Colonic mucosa (tissue), 4 donors: ENCODE measurements at regions not wholly inside any gene's neighbourhood (a gene's known extent, or its start where the extent isn't known, plus 50 kb on each side); places are given as distances from the start of the nearest gene placed in this dataset.

ENCODE experiments used
- DNase-seq: peaks from one replicate; pipeline ENCODE4 v3.0.0-alpha.2; 2020
- H3K27ac ChIP-seq: fragments of 200-600 bp; one replicate; pipeline ENCODE4 v1.8.0; 2021
- H3K27me3 ChIP-seq: fragments of 200-600 bp; one replicate; pipeline ENCODE4 v1.8.0; 2021
- H3K36me3 ChIP-seq: fragments of 200-600 bp; one replicate; pipeline ENCODE4 v1.8.0; 2021
- H3K4me1 ChIP-seq: fragments of 200-600 bp; one replicate; pipeline ENCODE4 v1.8.0; 2021; ENCODE audit warnings: mild to moderate bottlenecking
- H3K4me3 ChIP-seq: fragments of 200-600 bp; one replicate; pipeline ENCODE4 v1.8.0; 2021
- H3K9ac ChIP-seq, 2 donors: one replicate each; pipeline ENCODE4 v1.7.0; 2013; ENCODE audit warnings: control low read depth in 2 of 2, low read depth in 2 of 2, low read length in 2 of 2
- H3K9me3 ChIP-seq: fragments of 200-600 bp; one replicate; pipeline ENCODE4 v1.8.0; 2021
- CTCF ChIP-seq: fragments of 200-600 bp; IDR thresholded peaks from one replicate; pipeline ENCODE4 v1.8.0; 2022; ENCODE audit warnings: antibody characterized with exemption, mild to moderate bottlenecking
- intact Hi-C: fragments of 100-400 bp; cut with DNase I; formaldehyde crosslinking; loops from one replicate; pipeline ENCODE4 v1.14.1; 2022
- donor health status: healthy.
- donor health status: DM: no; HTN: no; CAD: no.
- donor health status: DM: no; HTN: no; CAD: no.

GRCh38 chr4:35164063-35164462 is 1080.3 kb downstream of the ARAP2 start:
- intact Hi-C loops, result no loop called here
- Histone ChIP-seq H3K27ac (no peak overlapping the region), H3K36me3 (no peaks in the 10 kb centered on the region), H3K4me3 (no peak overlapping the region), H3K9ac (no peak overlapping the region), H3K9me3 (no peaks in the 10 kb centered on the region), H3K27me3 (no peaks in the 10 kb centered on the region), H3K4me1 (no peaks in the 10 kb centered on the region)
- no peak for TF ChIP-seq CTCF
- DNase-seq, result no peak

- intact Hi-C loops, result no loop called here
- Histone ChIP-seq H3K4me3 (no peak overlapping the region), H3K9ac (no peak overlapping the region), H3K27ac (no peak overlapping the region), H3K4me1 (no peaks in the 10 kb centered on the region), H3K27me3 (no peaks in the 10 kb centered on the region), H3K36me3 (no peaks in the 10 kb centered on the region), H3K9me3 (no peaks in the 10 kb centered on the region)
- TF ChIP-seq CTCF, result no peak
- no peak for DNase-seq
These were observed 1077.8 kb downstream of the ARAP2 start for GRCh38 chr4:35166466-35166865.

- intact Hi-C loops, result no loop called here
- no peak for TF ChIP-seq CTCF
- H3K27ac ChIP-seq, result no peak overlapping the region
- no peaks in the 10 kb centered on the region for H3K36me3 ChIP-seq
- H3K9ac ChIP-seq, result no peak overlapping the region
- no peak for DNase-seq
- H3K9me3 ChIP-seq, result no peaks in the 10 kb centered on the region
- H3K4me3 ChIP-seq, result no peak overlapping the region
- H3K27me3 ChIP-seq, result no peaks in the 10 kb centered on the region
- H3K4me1 ChIP-seq, result no peaks in the 10 kb centered on the region
These were observed 1076.9 kb downstream of the ARAP2 start for GRCh38 chr4:35167385-35167784.

GRCh38 chr4:35175487-35175886 is 1068.8 kb downstream of the ARAP2 start:
- Histone ChIP-seq H3K9me3 (no peaks in the 10 kb centered on the region), H3K27me3 (no peaks in the 10 kb centered on the region), H3K4me1 (no peaks in the 10 kb centered on the region), H3K9ac (no peak overlapping the region), H3K36me3 (no peaks in the 10 kb centered on the region), H3K27ac (no peak overlapping the region), H3K4me3 (no peak overlapping the region)
- intact Hi-C loops, result no loop called here
- TF ChIP-seq CTCF, result no peak
- DNase-seq, result no peak

GRCh38 chr4:35175894-35176293 is 1068.4 kb downstream of the ARAP2 start:
- no peaks in the 10 kb centered on the region for H3K4me1 ChIP-seq
- H3K9ac ChIP-seq, result no peak overlapping the region
- DNase-seq, result no peak
- intact Hi-C loops, result no loop called here
- H3K4me3 ChIP-seq, result no peak overlapping the region
- H3K27ac ChIP-seq, result no peak overlapping the region
- H3K27me3 ChIP-seq, result no peaks in the 10 kb centered on the region
- TF ChIP-seq CTCF, result no peak
- H3K36me3 ChIP-seq, result no peaks in the 10 kb centered on the region
- H3K9me3 ChIP-seq, result no peaks in the 10 kb centered on the region

GRCh38 chr4:35182451-35182850 is 1061.9 kb downstream of the ARAP2 start:
- no peaks in the 10 kb centered on the region for H3K36me3 ChIP-seq
- H3K9me3 ChIP-seq, result no peaks in the 10 kb centered on the region
- H3K27me3 ChIP-seq, result no peaks in the 10 kb centered on the region
- H3K4me3 ChIP-seq, result no peak overlapping the region
- no peaks in the 10 kb centered on the region for H3K4me1 ChIP-seq
- no peak for DNase-seq
- no peak overlapping the region for H3K27ac ChIP-seq
- no peak overlapping the region for H3K9ac ChIP-seq
- intact Hi-C loops, result no loop called here
- TF ChIP-seq CTCF, result no peak
